NCI-H2196 (cell line): ENCODE measurements at regions not wholly inside any gene's neighbourhood (a gene's known extent, or its start where the extent isn't known, plus 50 kb on each side); places are given as distances from the start of the nearest gene placed in this dataset.

Source experiments
- DNase-seq: peaks from one replicate; lab custom pipeline; 2025; ENCODE audit not compliant: unreplicated experiment; lab: John Stamatoyannopoulos, UW

GRCh38 chr14:81668626-81669274 lies 135.1 kb upstream of the SEL1L start:
- no peak for DNase-seq

- DNase-seq, result no peak
Observed at GRCh38 chr14:81669308-81669707, 135.7 kb upstream of the SEL1L start.

GRCh38 chr14:81673930-81674329 lies 140.3 kb upstream of the SEL1L start:
- DNase-seq, result no peak

GRCh38 chr14:81676395-81676794 lies 142.7 kb upstream of the SEL1L start:
- DNase-seq, result no peak

- no peak for DNase-seq
Observed at GRCh38 chr14:81676879-81677278, 143.2 kb upstream of the SEL1L start.

- DNase-seq, result no peak
Observed at GRCh38 chr14:81677736-81678135, 144.1 kb upstream of the SEL1L start.

GRCh38 chr14:81679226-81679625 lies 145.6 kb upstream of the SEL1L start:
- DNase-seq, result no peak

GRCh38 chr14:81681541-81681940 lies 147.9 kb upstream of the SEL1L start:
- DNase-seq, result no peak

- DNase-seq, result no peak
Observed at GRCh38 chr14:81682134-81682533, 148.5 kb upstream of the SEL1L start.

- no peak for DNase-seq
Observed at GRCh38 chr14:81682701-81683100, 149.0 kb upstream of the SEL1L start.

GRCh38 chr14:81684696-81685095 lies 151.0 kb upstream of the SEL1L start:
- DNase-seq, result no peak

GRCh38 chr14:81686512-81686911 lies 152.9 kb upstream of the SEL1L start:
- no peak for DNase-seq

GRCh38 chr14:81691931-81692330 lies 158.3 kb upstream of the SEL1L start:
- no peak for DNase-seq

GRCh38 chr14:81694419-81694818 lies 160.8 kb upstream of the SEL1L start:
- DNase-seq, result no peak

GRCh38 chr14:81709681-81710080 lies 176.0 kb upstream of the SEL1L start:
- DNase-seq, result no peak

- peak; percentile 31 for DNase-seq
Observed at GRCh38 chr14:81710232-81710845, 176.7 kb upstream of the SEL1L start.

GRCh38 chr14:81715731-81716130 lies 182.1 kb upstream of the SEL1L start:
- no peak for DNase-seq

GRCh38 chr14:81716953-81717352 lies 183.3 kb upstream of the SEL1L start:
- no peak for DNase-seq

- DNase-seq, result no peak
Observed at GRCh38 chr14:81723956-81724355, 190.3 kb upstream of the SEL1L start.

GRCh38 chr14:81727218-81727617 lies 193.6 kb upstream of the SEL1L start:
- no peak for DNase-seq

GRCh38 chr14:81728447-81728846 lies 194.8 kb upstream of the SEL1L start:
- no peak for DNase-seq

GRCh38 chr14:81729622-81730021 lies 196.0 kb upstream of the SEL1L start:
- no peak for DNase-seq

- no peak for DNase-seq
Observed at GRCh38 chr14:81737938-81738337, 204.3 kb upstream of the SEL1L start.
